ENCODE measurements at regions not wholly inside any gene's neighbourhood (a gene's known extent, or its start where the extent isn't known, plus 50 kb on each side); places are given as distances from the start of the nearest gene placed in this dataset.
A peak's percentile ranks its signal among the peaks of the same experiment; 100 is the strongest.

GRCh38 chr7:125465527-125465926 is 535.9 kb upstream of the POT1 start:
- no peaks in the 10 kb centered on the region for H3K4me1 ChIP-seq (ENCODE audit: control extremely low read depth in 1 of 4, control insufficient read depth in 4 of 4, insufficient read depth in 4 of 4, low read length in 3 of 4)
- no peak overlapping the region for H3K27ac ChIP-seq (ENCODE audit: insufficient read depth in 1 of 2, low read depth in 1 of 2, low read length in 2 of 2, poor library complexity in 1 of 2, severe bottlenecking in 2 of 2)
- no CpG with 5 or more reads among the region's 3 CpGs for WGBS (ENCODE audit: insufficient coverage)
- H3K27me3 ChIP-seq (replicated peaks in 2 of 5; ENCODE audit: control insufficient read depth in 4 of 5, insufficient read depth in 5 of 5, low read length in 4 of 5), result no peaks in the 10 kb centered on the region
- CTCF ChIA-PET, result no interaction called here
- H3K9me3 ChIP-seq (ENCODE audit: control extremely low read depth in 1 of 5, control insufficient read depth in 4 of 5, insufficient read depth in 2 of 5, low read depth in 1 of 5, low read length in 4 of 5), result peaks cover 0 to 9% (median 0%) of the 10 kb centered on the region in 5 experiments
- POLR2A ChIA-PET, result no interaction called here
- H3K4me3 ChIP-seq (ENCODE audit: control insufficient read depth in 1 of 7, extremely low read depth in 1 of 7, insufficient read depth in 4 of 7, low read depth in 2 of 7, low read length in 6 of 7), result no peak overlapping the region
- no peaks in the 10 kb centered on the region for H3K36me3 ChIP-seq (ENCODE audit: control insufficient read depth in 4 of 4, insufficient read depth in 4 of 4, low read length in 3 of 4)
- no peak for DNase-seq

DNA sequence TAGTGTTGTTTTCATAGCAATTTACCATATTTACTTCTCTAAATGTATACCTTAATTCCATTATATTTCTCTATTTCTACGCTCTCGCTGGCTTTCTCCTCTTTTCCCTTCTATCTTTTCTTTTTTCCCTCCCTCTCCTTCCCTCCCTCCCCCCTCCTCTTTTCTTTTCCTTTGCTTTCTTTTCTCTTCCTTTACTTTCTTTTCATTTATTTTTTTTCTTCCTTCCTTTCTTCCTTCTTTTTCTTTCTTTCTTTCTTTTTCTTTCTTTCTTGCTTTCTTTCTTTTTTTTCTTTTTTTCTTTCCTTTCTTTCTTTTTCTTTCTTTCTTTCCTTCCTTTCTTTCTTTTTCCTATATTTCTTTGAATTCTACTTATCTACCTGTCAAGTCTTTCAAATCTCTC is 533.0 kb upstream of the POT1 start:
- WGBS (ENCODE audit: insufficient coverage), result 98% methylated on average over 2 of the region's 2 CpGs
- CTCF ChIA-PET, result no interaction called here

DNA sequence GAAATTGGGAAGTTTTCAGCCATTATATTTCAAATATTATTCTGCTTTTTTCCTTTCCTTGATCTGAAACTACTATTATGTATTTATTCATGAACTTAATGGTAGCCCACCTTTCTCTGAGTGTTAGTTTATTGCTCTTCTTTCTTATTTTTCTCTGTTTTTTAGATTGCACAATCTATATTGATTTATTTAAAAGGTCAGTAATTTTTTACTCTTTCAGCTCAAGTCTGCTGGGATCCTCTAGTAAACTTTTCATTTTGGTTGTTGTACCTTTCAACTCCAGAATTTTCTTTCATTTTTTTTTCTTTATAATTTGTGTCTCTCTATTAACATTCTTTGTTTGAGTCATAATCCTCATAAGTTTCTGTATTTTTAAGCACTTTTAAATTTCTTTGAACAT is 529.4 kb upstream of the POT1 start:
- DNase-seq, result peak in 2 of 3 donors; percentile 1 to 9
- H3K4me1 ChIP-seq (ENCODE audit: control extremely low read depth in 1 of 4, control insufficient read depth in 4 of 4, insufficient read depth in 4 of 4, low read length in 3 of 4), result no peaks in the 10 kb centered on the region
- H3K9me3 ChIP-seq (ENCODE audit: control extremely low read depth in 1 of 5, control insufficient read depth in 4 of 5, insufficient read depth in 2 of 5, low read depth in 1 of 5, low read length in 4 of 5), result peaks cover 0 to 25% (median 5%) of the 10 kb centered on the region in 5 experiments
- ChIA-PET CTCF (no interaction called here), POLR2A (no interaction called here)
- no peaks in the 10 kb centered on the region for H3K27me3 ChIP-seq (replicated peaks in 2 of 5; ENCODE audit: control insufficient read depth in 4 of 5, insufficient read depth in 5 of 5, low read length in 4 of 5)
- no peak overlapping the region for H3K27ac ChIP-seq (ENCODE audit: insufficient read depth in 1 of 2, low read depth in 1 of 2, low read length in 2 of 2, poor library complexity in 1 of 2, severe bottlenecking in 2 of 2)
- H3K4me3 ChIP-seq (ENCODE audit: control insufficient read depth in 1 of 7, extremely low read depth in 1 of 7, insufficient read depth in 4 of 7, low read depth in 2 of 7, low read length in 6 of 7), result no peak overlapping the region
- no peaks in the 10 kb centered on the region for H3K36me3 ChIP-seq (ENCODE audit: control insufficient read depth in 4 of 4, insufficient read depth in 4 of 4, low read length in 3 of 4)

More for the DNA sequence above, 533.0 kb upstream of the POT1 start:
- Histone ChIP-seq H3K4me3 (ENCODE audit: control insufficient read depth in 1 of 7, extremely low read depth in 1 of 7, insufficient read depth in 4 of 7, low read depth in 2 of 7, low read length in 6 of 7) (no peak overlapping the region), H3K27ac (ENCODE audit: insufficient read depth in 1 of 2, low read depth in 1 of 2, low read length in 2 of 2, poor library complexity in 1 of 2, severe bottlenecking in 2 of 2) (no peak overlapping the region), H3K9me3 (ENCODE audit: control extremely low read depth in 1 of 5, control insufficient read depth in 4 of 5, insufficient read depth in 2 of 5, low read depth in 1 of 5, low read length in 4 of 5) (peaks cover 0 to 18% (median 5%) of the 10 kb centered on the region in 5 experiments), H3K36me3 (ENCODE audit: control insufficient read depth in 4 of 4, insufficient read depth in 4 of 4, low read length in 3 of 4) (no peaks in the 10 kb centered on the region), H3K4me1 (ENCODE audit: control extremely low read depth in 1 of 4, control insufficient read depth in 4 of 4, insufficient read depth in 4 of 4, low read length in 3 of 4) (no peaks in the 10 kb centered on the region), H3K27me3 (replicated peaks in 2 of 5; ENCODE audit: control insufficient read depth in 4 of 5, insufficient read depth in 5 of 5, low read length in 4 of 5) (no peaks in the 10 kb centered on the region)
- POLR2A ChIA-PET, result no interaction called here
- no peak for DNase-seq

DNA sequence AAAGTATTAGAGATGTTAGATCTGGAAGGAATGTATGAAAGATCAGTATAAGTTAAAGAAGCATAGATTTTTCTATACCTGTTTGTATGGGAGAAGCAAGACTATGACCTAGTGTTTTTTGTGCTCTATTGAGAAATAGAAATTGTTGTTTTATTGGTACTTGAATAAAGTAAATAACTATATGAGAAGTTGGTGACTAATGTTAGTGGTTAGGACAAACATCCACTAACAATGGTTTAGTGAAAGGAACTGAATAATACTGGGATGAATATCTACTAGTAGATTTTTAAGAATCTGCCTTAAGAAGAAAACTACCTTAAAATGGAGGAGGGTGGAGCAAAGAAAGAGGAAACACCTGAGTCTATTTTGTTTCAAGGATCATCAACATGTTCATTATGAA is 521.1 kb upstream of the POT1 start:
- H3K27ac ChIP-seq (ENCODE audit: insufficient read depth in 1 of 2, low read depth in 1 of 2, low read length in 2 of 2, poor library complexity in 1 of 2, severe bottlenecking in 2 of 2), result no peak overlapping the region
- ChIA-PET CTCF (no interaction called here), POLR2A (no interaction called here)
- H3K36me3 ChIP-seq (ENCODE audit: control insufficient read depth in 4 of 4, insufficient read depth in 4 of 4, low read length in 3 of 4), result no peaks in the 10 kb centered on the region
- H3K27me3 ChIP-seq (replicated peaks in 2 of 5; ENCODE audit: control insufficient read depth in 4 of 5, insufficient read depth in 5 of 5, low read length in 4 of 5), result no peaks in the 10 kb centered on the region
- H3K9me3 ChIP-seq (ENCODE audit: control extremely low read depth in 1 of 5, control insufficient read depth in 4 of 5, insufficient read depth in 2 of 5, low read depth in 1 of 5, low read length in 4 of 5), result peaks cover 0 to 2% (median 0%) of the 10 kb centered on the region in 5 experiments
- H3K4me1 ChIP-seq (ENCODE audit: control extremely low read depth in 1 of 4, control insufficient read depth in 4 of 4, insufficient read depth in 4 of 4, low read length in 3 of 4), result no peaks in the 10 kb centered on the region
- DNase-seq, result no peak
- H3K4me3 ChIP-seq (ENCODE audit: control insufficient read depth in 1 of 7, extremely low read depth in 1 of 7, insufficient read depth in 4 of 7, low read depth in 2 of 7, low read length in 6 of 7), result no peak overlapping the region

- WGBS (ENCODE audit: insufficient coverage), result 93% methylated on average over 1 of the region's 3 CpGs
- Histone ChIP-seq H3K27ac (ENCODE audit: insufficient read depth in 1 of 2, low read depth in 1 of 2, low read length in 2 of 2, poor library complexity in 1 of 2, severe bottlenecking in 2 of 2) (no peak overlapping the region), H3K27me3 (replicated peaks in 2 of 5; ENCODE audit: control insufficient read depth in 4 of 5, insufficient read depth in 5 of 5, low read length in 4 of 5) (no peaks in the 10 kb centered on the region), H3K4me1 (ENCODE audit: control extremely low read depth in 1 of 4, control insufficient read depth in 4 of 4, insufficient read depth in 4 of 4, low read length in 3 of 4) (no peaks in the 10 kb centered on the region), H3K36me3 (ENCODE audit: control insufficient read depth in 4 of 4, insufficient read depth in 4 of 4, low read length in 3 of 4) (no peaks in the 10 kb centered on the region), H3K4me3 (ENCODE audit: control insufficient read depth in 1 of 7, extremely low read depth in 1 of 7, insufficient read depth in 4 of 7, low read depth in 2 of 7, low read length in 6 of 7) (no peak overlapping the region), H3K9me3 (ENCODE audit: control extremely low read depth in 1 of 5, control insufficient read depth in 4 of 5, insufficient read depth in 2 of 5, low read depth in 1 of 5, low read length in 4 of 5) (no peaks in the 10 kb centered on the region)
- POLR2A ChIA-PET, result no interaction called here
- CTCF ChIA-PET, result no interaction called here
- no peak for DNase-seq
Observed at GRCh38 chr7:125445836-125446235, 516.2 kb upstream of the POT1 start.

DNA sequence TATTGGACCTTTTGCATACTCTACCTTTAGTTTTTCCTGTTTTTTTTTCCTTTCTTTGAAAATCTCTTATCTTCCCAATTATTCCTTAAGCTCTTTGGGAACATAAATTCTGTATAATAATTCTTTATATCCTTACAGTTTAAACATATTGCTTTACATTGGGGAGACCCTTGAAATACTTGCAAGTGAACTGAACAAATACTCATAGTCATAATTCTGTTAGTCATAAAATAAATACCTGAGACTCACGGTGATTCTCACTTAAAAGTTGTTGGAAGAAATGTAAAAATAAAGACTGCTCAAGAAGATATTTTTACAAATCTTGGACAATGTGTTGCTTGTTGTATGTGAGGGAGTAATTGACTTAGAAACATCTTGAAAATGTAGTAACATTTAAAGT is 515.2 kb upstream of the POT1 start:
- Histone ChIP-seq H3K9me3 (ENCODE audit: control extremely low read depth in 1 of 5, control insufficient read depth in 4 of 5, insufficient read depth in 2 of 5, low read depth in 1 of 5, low read length in 4 of 5) (no peaks in the 10 kb centered on the region), H3K4me3 (ENCODE audit: control insufficient read depth in 1 of 7, extremely low read depth in 1 of 7, insufficient read depth in 4 of 7, low read depth in 2 of 7, low read length in 6 of 7) (no peak overlapping the region), H3K27me3 (replicated peaks in 2 of 5; ENCODE audit: control insufficient read depth in 4 of 5, insufficient read depth in 5 of 5, low read length in 4 of 5) (no peaks in the 10 kb centered on the region), H3K36me3 (ENCODE audit: control insufficient read depth in 4 of 4, insufficient read depth in 4 of 4, low read length in 3 of 4) (no peaks in the 10 kb centered on the region), H3K27ac (ENCODE audit: insufficient read depth in 1 of 2, low read depth in 1 of 2, low read length in 2 of 2, poor library complexity in 1 of 2, severe bottlenecking in 2 of 2) (no peak overlapping the region), H3K4me1 (ENCODE audit: control extremely low read depth in 1 of 4, control insufficient read depth in 4 of 4, insufficient read depth in 4 of 4, low read length in 3 of 4) (no peaks in the 10 kb centered on the region)
- no CpG with 5 or more reads among the region's 1 CpG for WGBS (ENCODE audit: insufficient coverage)
- ChIA-PET POLR2A (no interaction called here), CTCF (no interaction called here)
- DNase-seq, result no peak

DNA sequence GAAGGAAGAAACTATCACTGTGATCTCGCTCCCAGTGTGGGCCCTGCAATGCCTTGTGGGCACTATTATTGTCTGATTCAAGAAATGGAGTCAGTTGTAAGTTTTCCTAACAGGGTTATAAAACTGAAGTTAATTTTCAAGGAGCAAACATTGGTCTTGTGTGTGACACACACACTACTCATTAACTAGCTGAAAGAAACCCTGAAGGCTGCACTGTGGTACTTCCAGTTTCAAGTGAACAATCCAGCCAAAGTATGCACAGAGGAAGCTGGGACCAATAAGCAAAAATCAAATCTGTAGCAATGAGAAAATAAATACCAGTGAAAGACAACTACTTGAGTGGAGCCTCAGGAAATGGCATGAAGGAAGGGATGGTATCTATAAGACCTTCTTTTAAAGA is 506.6 kb upstream of the POT1 start:
- H3K4me1 ChIP-seq (ENCODE audit: control extremely low read depth in 1 of 4, control insufficient read depth in 4 of 4, insufficient read depth in 4 of 4, low read length in 3 of 4), result no peaks in the 10 kb centered on the region
- no peak overlapping the region for H3K27ac ChIP-seq (ENCODE audit: insufficient read depth in 1 of 2, low read depth in 1 of 2, low read length in 2 of 2, poor library complexity in 1 of 2, severe bottlenecking in 2 of 2)
- no peaks in the 10 kb centered on the region for H3K36me3 ChIP-seq (ENCODE audit: control insufficient read depth in 4 of 4, insufficient read depth in 4 of 4, low read length in 3 of 4)
- ChIA-PET CTCF (interaction anchor here (1.0 kb wide), 1 partner anchor 11 kb away, joined by 3 read pairs; no protein-coding TSS in a partner anchor), POLR2A (no interaction called here)
- no peaks in the 10 kb centered on the region for H3K27me3 ChIP-seq (replicated peaks in 2 of 5; ENCODE audit: control insufficient read depth in 4 of 5, insufficient read depth in 5 of 5, low read length in 4 of 5)
- no peaks in the 10 kb centered on the region for H3K9me3 ChIP-seq (ENCODE audit: control extremely low read depth in 1 of 5, control insufficient read depth in 4 of 5, insufficient read depth in 2 of 5, low read depth in 1 of 5, low read length in 4 of 5)
- H3K4me3 ChIP-seq (ENCODE audit: control insufficient read depth in 1 of 7, extremely low read depth in 1 of 7, insufficient read depth in 4 of 7, low read depth in 2 of 7, low read length in 6 of 7), result no peak overlapping the region
- no peak for DNase-seq
- WGBS (ENCODE audit: insufficient coverage), result no CpG with 5 or more reads among the region's 1 CpG

- H3K27ac ChIP-seq (ENCODE audit: insufficient read depth in 1 of 2, low read depth in 1 of 2, low read length in 2 of 2, poor library complexity in 1 of 2, severe bottlenecking in 2 of 2), result no peak overlapping the region
- POLR2A ChIA-PET, result no interaction called here
- CTCF ChIA-PET, result no interaction called here
- no peaks in the 10 kb centered on the region for H3K9me3 ChIP-seq (ENCODE audit: control extremely low read depth in 1 of 5, control insufficient read depth in 4 of 5, insufficient read depth in 2 of 5, low read depth in 1 of 5, low read length in 4 of 5)
- no peak overlapping the region for H3K4me3 ChIP-seq (ENCODE audit: control insufficient read depth in 1 of 7, extremely low read depth in 1 of 7, insufficient read depth in 4 of 7, low read depth in 2 of 7, low read length in 6 of 7)
- no peaks in the 10 kb centered on the region for H3K27me3 ChIP-seq (replicated peaks in 2 of 5; ENCODE audit: control insufficient read depth in 4 of 5, insufficient read depth in 5 of 5, low read length in 4 of 5)
- no peak for DNase-seq
- H3K36me3 ChIP-seq (ENCODE audit: control insufficient read depth in 4 of 4, insufficient read depth in 4 of 4, low read length in 3 of 4), result no peaks in the 10 kb centered on the region
- H3K4me1 ChIP-seq (ENCODE audit: control extremely low read depth in 1 of 4, control insufficient read depth in 4 of 4, insufficient read depth in 4 of 4, low read length in 3 of 4), result no peaks in the 10 kb centered on the region
- no CpG with 5 or more reads among the region's 1 CpG for WGBS (ENCODE audit: insufficient coverage)
Observed at GRCh38 chr7:125431349-125431748, 501.7 kb upstream of the POT1 start.
